ENCODE measurements at regions not wholly inside any gene's neighbourhood (a gene's known extent, or its start where the extent isn't known, plus 50 kb on each side); places are given as distances from the start of the nearest gene placed in this dataset.

DNA sequence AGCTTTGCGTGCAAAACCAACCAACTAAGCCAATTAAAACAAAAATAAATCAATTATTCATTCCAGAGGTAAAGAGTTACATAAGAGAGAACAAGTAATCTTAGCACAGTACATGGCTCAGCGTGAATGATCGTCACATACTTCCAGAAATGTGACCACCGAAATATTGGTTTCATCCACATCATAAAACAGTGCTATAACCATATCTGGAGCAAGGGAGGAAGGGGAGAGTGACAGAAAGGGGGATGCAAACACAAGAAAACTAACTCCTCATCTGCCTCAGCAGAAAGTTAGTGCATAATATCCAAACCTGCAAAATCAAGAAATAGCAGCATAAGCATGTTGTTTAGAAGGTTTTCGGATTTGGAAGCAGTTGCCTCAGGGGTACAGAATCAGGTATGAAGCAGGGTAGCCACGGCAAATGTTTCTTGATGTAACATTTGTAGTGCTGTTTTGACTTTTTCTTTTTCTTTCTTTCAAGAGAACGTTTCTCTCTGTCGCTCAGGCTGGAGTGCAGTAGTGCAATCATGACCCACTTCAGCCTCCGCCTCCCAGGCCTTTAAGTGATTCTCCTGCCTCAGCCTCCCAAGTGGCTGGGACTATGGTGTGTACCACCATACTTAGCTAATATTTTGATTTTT is 93.9 kb upstream of the EGLN3 start:
- Histone ChIP-seq H3K4me3 (no peak overlapping the region), H3K36me3 (no peaks in the 10 kb centered on the region), H3K27ac (no peak overlapping the region), H3K27me3 (no peaks in the 10 kb centered on the region), H3K4me1 (no peaks in the 10 kb centered on the region), H3K9me3 (no peaks in the 10 kb centered on the region)
- TF ChIP-seq, protein P1, sequence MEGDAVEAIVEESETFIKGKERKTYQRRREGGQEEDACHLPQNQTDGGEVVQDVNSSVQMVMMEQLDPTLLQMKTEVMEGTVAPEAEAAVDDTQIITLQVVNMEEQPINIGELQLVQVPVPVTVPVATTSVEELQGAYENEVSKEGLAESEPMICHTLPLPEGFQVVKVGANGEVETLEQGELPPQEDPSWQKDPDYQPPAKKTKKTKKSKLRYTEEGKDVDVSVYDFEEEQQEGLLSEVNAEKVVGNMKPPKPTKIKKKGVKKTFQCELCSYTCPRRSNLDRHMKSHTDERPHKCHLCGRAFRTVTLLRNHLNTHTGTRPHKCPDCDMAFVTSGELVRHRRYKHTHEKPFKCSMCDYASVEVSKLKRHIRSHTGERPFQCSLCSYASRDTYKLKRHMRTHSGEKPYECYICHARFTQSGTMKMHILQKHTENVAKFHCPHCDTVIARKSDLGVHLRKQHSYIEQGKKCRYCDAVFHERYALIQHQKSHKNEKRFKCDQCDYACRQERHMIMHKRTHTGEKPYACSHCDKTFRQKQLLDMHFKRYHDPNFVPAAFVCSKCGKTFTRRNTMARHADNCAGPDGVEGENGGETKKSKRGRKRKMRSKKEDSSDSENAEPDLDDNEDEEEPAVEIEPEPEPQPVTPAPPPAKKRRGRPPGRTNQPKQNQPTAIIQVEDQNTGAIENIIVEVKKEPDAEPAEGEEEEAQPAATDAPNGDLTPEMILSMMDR (IDR thresholded peaks at IDR 0.05): no peak
- ATAC-seq (no peak), DNase-seq (no peak)
- 58% methylated on average over 5 of the region's 9 CpGs for WGBS (ENCODE audit: insufficient coverage, low coverage, low lambda C conversion rate, missing lambda C conversion rate)
- intact Hi-C loops (cut with DNase I): no loop called here

DNA sequence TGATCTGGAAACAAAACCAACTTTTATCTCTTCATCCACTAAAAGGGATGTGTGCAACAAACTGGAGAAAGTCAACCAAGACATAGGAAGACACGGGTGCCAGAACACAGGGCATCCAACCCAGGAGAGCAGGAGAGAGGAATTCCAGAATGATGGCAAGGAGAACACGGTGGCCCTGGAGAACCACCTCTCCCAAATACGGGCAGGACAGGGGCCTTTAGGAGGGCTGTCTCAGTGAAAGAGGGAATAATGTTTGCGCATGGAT is 93.4 kb upstream of the EGLN3 start:
- no peaks in the 10 kb centered on the region for H3K36me3 ChIP-seq
- H3K4me1 ChIP-seq: no peaks in the 10 kb centered on the region
- DNase-seq (no peak), ATAC-seq (peak in 1 of 4 donors; percentile 43)
- intact Hi-C loops (cut with DNase I): no loop called here
- TF ChIP-seq POLR2A (IDR thresholded peaks at IDR 0.05): no peak
- TF ChIP-seq, protein P1 (IDR thresholded peaks at IDR 0.05): no peak
- no peak overlapping the region for H3K27ac ChIP-seq
- no peaks in the 10 kb centered on the region for H3K9me3 ChIP-seq
- H3K4me3 ChIP-seq: no peak overlapping the region
- 73% methylated on average over 3 of the region's 4 CpGs for WGBS (ENCODE audit: insufficient coverage, low coverage, low lambda C conversion rate, missing lambda C conversion rate)
- no peaks in the 10 kb centered on the region for H3K27me3 ChIP-seq

GRCh38 chr14:34043627-34044372 is 92.9 kb upstream of the EGLN3 start:
- no peak overlapping the region for H3K27ac ChIP-seq
- no peaks in the 10 kb centered on the region for H3K36me3 ChIP-seq
- DNase-seq (no peak), ATAC-seq (peak in 2 of 4 donors; percentile 32 to 81)
- WGBS (ENCODE audit: insufficient coverage, low coverage, low lambda C conversion rate, missing lambda C conversion rate): 19% methylated on average over 4 of the region's 4 CpGs
- intact Hi-C loops (cut with DNase I): no loop called here
- no peaks in the 10 kb centered on the region for H3K9me3 ChIP-seq
- H3K4me3 ChIP-seq: no peak overlapping the region
- TF ChIP-seq, protein P1 (IDR thresholded peaks at IDR 0.05): no peak
- TF ChIP-seq POLR2A (IDR thresholded peaks at IDR 0.05): no peak
- no peaks in the 10 kb centered on the region for H3K4me1 ChIP-seq
- no peaks in the 10 kb centered on the region for H3K27me3 ChIP-seq

DNA sequence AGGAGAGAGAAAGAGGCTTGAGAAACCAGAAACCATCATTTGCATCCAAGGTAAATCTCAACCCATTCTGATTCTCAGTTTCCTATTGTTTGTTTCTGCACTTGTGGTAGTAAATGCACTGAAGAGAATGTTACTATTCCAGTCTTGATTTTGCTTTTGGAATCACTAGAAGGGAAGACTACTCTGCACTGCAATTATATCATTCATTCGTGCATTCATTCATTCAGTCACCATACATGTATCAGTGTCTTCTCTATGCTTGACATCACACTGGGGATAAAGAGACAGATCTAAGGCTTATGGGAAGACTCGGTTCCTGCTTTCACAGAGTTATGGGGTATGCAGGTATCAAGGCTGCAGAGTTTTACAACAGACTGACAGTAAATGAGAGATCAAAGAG is 90.3 kb upstream of the EGLN3 start:
- Histone ChIP-seq H3K27ac (no peak overlapping the region), H3K36me3 (no peaks in the 10 kb centered on the region), H3K27me3 (no peaks in the 10 kb centered on the region), H3K9me3 (no peaks in the 10 kb centered on the region), H3K4me3 (no peak overlapping the region), H3K4me1 (no peaks in the 10 kb centered on the region)
- ATAC-seq: no peak
- 42% methylated on average over 2 of the region's 2 CpGs for WGBS (ENCODE audit: insufficient coverage, low coverage, low lambda C conversion rate, missing lambda C conversion rate)
- TF ChIP-seq POLR2A (IDR thresholded peaks at IDR 0.05): no peak
- TF ChIP-seq, protein P1 (IDR thresholded peaks at IDR 0.05): no peak
- intact Hi-C loops (cut with DNase I): no loop called here
- no peak for DNase-seq

Measured in right lobe of liver (tissue), 6 donors.